Amniotic stem cell (primary cell): ENCODE measurements at regions not wholly inside any gene's neighbourhood (a gene's known extent, or its start where the extent isn't known, plus 50 kb on each side); places are given as distances from the start of the nearest gene placed in this dataset.

ENCODE experiments used
- DNase-seq: peaks from one replicate; lab custom pipeline; 2025; lab: John Stamatoyannopoulos, UW

- DNase-seq: no peak
These were observed 262.9 kb upstream of the MAGI2 start for GRCh38 chr7:79716329-79716728.

- no peak for DNase-seq
These were observed 260.6 kb upstream of the MAGI2 start for GRCh38 chr7:79714081-79714480.

- DNase-seq: no peak
These were observed 259.8 kb upstream of the MAGI2 start for GRCh38 chr7:79713276-79713675.

- no peak for DNase-seq
These were observed 258.2 kb upstream of the MAGI2 start for GRCh38 chr7:79711660-79712059.

- no peak for DNase-seq
These were observed 256.3 kb upstream of the MAGI2 start for GRCh38 chr7:79709574-79710409.

- no peak for DNase-seq
These were observed 248.6 kb upstream of the MAGI2 start for GRCh38 chr7:79702116-79702515.

GRCh38 chr7:79692015-79692414 is 238.5 kb upstream of the MAGI2 start:
- peak; percentile 54 for DNase-seq

GRCh38 chr7:79691074-79691473 is 237.6 kb upstream of the MAGI2 start:
- DNase-seq: no peak

GRCh38 chr7:79684384-79684783 is 230.9 kb upstream of the MAGI2 start:
- DNase-seq: no peak

- no peak for DNase-seq
These were observed 230.4 kb upstream of the MAGI2 start for GRCh38 chr7:79683916-79684315.

- no peak for DNase-seq
These were observed 229.9 kb upstream of the MAGI2 start for GRCh38 chr7:79683185-79683890.

- no peak for DNase-seq
These were observed 228.0 kb upstream of the MAGI2 start for GRCh38 chr7:79681454-79681853.

GRCh38 chr7:79673969-79674368 is 220.5 kb upstream of the MAGI2 start:
- no peak for DNase-seq

GRCh38 chr7:79673421-79673820 is 220.0 kb upstream of the MAGI2 start:
- DNase-seq: no peak

GRCh38 chr7:79668292-79668691 is 214.8 kb upstream of the MAGI2 start:
- no peak for DNase-seq

- no peak for DNase-seq
These were observed 213.0 kb upstream of the MAGI2 start for GRCh38 chr7:79666472-79666871.

GRCh38 chr7:79664884-79665676 is 211.6 kb upstream of the MAGI2 start:
- DNase-seq: no peak

- DNase-seq: no peak
These were observed 204.8 kb upstream of the MAGI2 start for GRCh38 chr7:79658304-79658703.

- no peak for DNase-seq
These were observed 199.7 kb upstream of the MAGI2 start for GRCh38 chr7:79653136-79653631.

GRCh38 chr7:79652619-79653018 is 199.2 kb upstream of the MAGI2 start:
- no peak for DNase-seq

- no peak for DNase-seq
These were observed 194.2 kb upstream of the MAGI2 start for GRCh38 chr7:79647711-79648110.

GRCh38 chr7:79646278-79646677 is 192.8 kb upstream of the MAGI2 start:
- no peak for DNase-seq
